CD4-positive, alpha-beta T cell treated with Interleukin-17A for 1 hour (primary cell): ENCODE measurements at regions not wholly inside any gene's neighbourhood (a gene's known extent, or its start where the extent isn't known, plus 50 kb on each side); places are given as distances from the start of the nearest gene placed in this dataset.
A peak's percentile ranks its signal among the peaks of the same experiment; 100 is the strongest.

ENCODE experiments used
- DNase-seq: peaks from one replicate; pipeline ENCODE4 v3.0.0-alpha.2; 2020

GRCh38 chr4:3343358-3343757 lies 50.5 kb downstream of the RGS12 start:
- DNase-seq = no peak

- DNase-seq = no peak
These were observed 51.3 kb downstream of the RGS12 start for GRCh38 chr4:3344104-3344503.

- DNase-seq = no peak
These were observed 51.8 kb downstream of the RGS12 start for GRCh38 chr4:3344596-3344995.

GRCh38 chr4:3345384-3345783 lies 52.6 kb downstream of the RGS12 start:
- DNase-seq = no peak

- DNase-seq = peak; percentile 65
These were observed 53.3 kb downstream of the RGS12 start for GRCh38 chr4:3346146-3346545.

- DNase-seq = no peak
These were observed 55.0 kb downstream of the RGS12 start for GRCh38 chr4:3347871-3348270.

- no peak for DNase-seq
These were observed 55.8 kb downstream of the RGS12 start for GRCh38 chr4:3348621-3349020.

- no peak for DNase-seq
These were observed 56.3 kb downstream of the RGS12 start for GRCh38 chr4:3349116-3349515.

- no peak for DNase-seq
These were observed 59.2 kb downstream of the RGS12 start for GRCh38 chr4:3351997-3352396.

GRCh38 chr4:3352505-3352904 lies 59.7 kb downstream of the RGS12 start:
- no peak for DNase-seq

GRCh38 chr4:3352941-3353594 lies 60.2 kb downstream of the RGS12 start:
- no peak for DNase-seq

- no peak for DNase-seq
These were observed 61.1 kb downstream of the RGS12 start for GRCh38 chr4:3353752-3354454.

- DNase-seq = no peak
These were observed 61.6 kb downstream of the RGS12 start for GRCh38 chr4:3354455-3354811.

- no peak for DNase-seq
These were observed 62.5 kb downstream of the RGS12 start for GRCh38 chr4:3355266-3355748.

GRCh38 chr4:3358656-3359055 lies 65.8 kb downstream of the RGS12 start:
- no peak for DNase-seq

GRCh38 chr4:3360777-3361176 lies 68.0 kb downstream of the RGS12 start:
- DNase-seq = no peak

- no peak for DNase-seq
These were observed 68.6 kb downstream of the RGS12 start for GRCh38 chr4:3361406-3361805.

GRCh38 chr4:3361896-3362295 lies 69.1 kb downstream of the RGS12 start:
- no peak for DNase-seq

GRCh38 chr4:3362431-3363287 lies 69.8 kb downstream of the RGS12 start:
- no peak for DNase-seq

- no peak for DNase-seq
These were observed 70.8 kb downstream of the RGS12 start for GRCh38 chr4:3363411-3364141.

- no peak for DNase-seq
These were observed 71.4 kb downstream of the RGS12 start for GRCh38 chr4:3364199-3364598.

- no peak for DNase-seq
These were observed 72.0 kb downstream of the RGS12 start for GRCh38 chr4:3364634-3365314.
